ENCODE measurements at regions not wholly inside any gene's neighbourhood (a gene's known extent, or its start where the extent isn't known, plus 50 kb on each side); places are given as distances from the start of the nearest gene placed in this dataset.

DNA sequence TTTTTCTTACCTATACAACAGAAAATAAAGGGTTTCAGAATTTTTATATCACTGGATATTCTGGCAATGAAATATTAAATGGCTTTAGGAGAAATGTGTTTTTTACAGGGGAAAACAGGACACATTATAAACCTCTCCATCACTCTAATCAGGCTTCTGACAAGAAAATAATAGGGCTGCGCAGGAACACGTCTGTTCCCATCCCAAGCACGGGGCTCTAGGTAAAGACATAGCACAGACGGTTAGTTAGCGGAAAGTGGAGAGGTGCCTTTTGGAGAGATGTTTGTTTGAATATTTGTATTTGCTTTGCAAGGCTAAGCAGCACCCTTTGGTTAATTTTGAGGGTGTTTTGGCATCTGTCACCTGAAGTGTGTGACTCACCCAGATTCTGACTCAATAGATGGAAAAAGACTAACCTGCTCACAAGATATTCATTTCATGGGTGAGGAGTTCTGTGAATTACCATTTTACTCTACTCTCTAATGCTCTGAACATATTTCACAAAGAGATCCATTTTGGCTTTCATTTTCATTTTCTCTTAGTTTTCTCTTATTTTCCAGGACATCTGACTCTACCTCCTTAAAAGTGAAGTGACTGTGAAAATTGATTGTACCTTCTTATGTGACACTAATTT is 174.5 kb upstream of the AKR1E2 start:
- Histone ChIP-seq H3K27me3 (no peaks in the 10 kb centered on the region), H3K9me3 (no peaks in the 10 kb centered on the region), H3K4me3 (no peak overlapping the region), H3K36me3 (no peaks in the 10 kb centered on the region), H3K27ac (no peak overlapping the region), H3K4me1 (peaks cover 0 to 24% (median 7%) of the 10 kb centered on the region in 4 donors)
- intact Hi-C loops (cut with DNase I), result loop anchor here (5.0 to 10.0 kb wide), 4 partner anchors 113 to 1414 kb away; no protein-coding TSS in a partner anchor
- no peak for DNase-seq
- TF ChIP-seq EP300 (IDR thresholded peaks at IDR 0.05) (no peak), POLR2AphosphoS5 (IDR thresholded peaks at IDR 0.05) (no peak), POLR2A (IDR thresholded peaks at IDR 0.05) (no peak)
- TF ChIP-seq, protein P1, sequence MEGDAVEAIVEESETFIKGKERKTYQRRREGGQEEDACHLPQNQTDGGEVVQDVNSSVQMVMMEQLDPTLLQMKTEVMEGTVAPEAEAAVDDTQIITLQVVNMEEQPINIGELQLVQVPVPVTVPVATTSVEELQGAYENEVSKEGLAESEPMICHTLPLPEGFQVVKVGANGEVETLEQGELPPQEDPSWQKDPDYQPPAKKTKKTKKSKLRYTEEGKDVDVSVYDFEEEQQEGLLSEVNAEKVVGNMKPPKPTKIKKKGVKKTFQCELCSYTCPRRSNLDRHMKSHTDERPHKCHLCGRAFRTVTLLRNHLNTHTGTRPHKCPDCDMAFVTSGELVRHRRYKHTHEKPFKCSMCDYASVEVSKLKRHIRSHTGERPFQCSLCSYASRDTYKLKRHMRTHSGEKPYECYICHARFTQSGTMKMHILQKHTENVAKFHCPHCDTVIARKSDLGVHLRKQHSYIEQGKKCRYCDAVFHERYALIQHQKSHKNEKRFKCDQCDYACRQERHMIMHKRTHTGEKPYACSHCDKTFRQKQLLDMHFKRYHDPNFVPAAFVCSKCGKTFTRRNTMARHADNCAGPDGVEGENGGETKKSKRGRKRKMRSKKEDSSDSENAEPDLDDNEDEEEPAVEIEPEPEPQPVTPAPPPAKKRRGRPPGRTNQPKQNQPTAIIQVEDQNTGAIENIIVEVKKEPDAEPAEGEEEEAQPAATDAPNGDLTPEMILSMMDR (IDR thresholded peaks at IDR 0.05), result no peak
- WGBS, 2 donors, result 95 to 97% methylated on average over 5 of the region's 5 CpGs

- no peak for DNase-seq
- Histone ChIP-seq H3K27ac (peak overlapping the region in 3 of 4 donors; percentile 27 to 62 (median 60)), H3K4me1 (peaks cover 0 to 24% (median 7%) of the 10 kb centered on the region in 4 donors), H3K4me3 (no peak overlapping the region), H3K27me3 (no peaks in the 10 kb centered on the region), H3K36me3 (no peaks in the 10 kb centered on the region), H3K9me3 (no peaks in the 10 kb centered on the region)
- no peak for TF ChIP-seq POLR2AphosphoS5 (IDR thresholded peaks at IDR 0.05)
- TF ChIP-seq POLR2A (IDR thresholded peaks at IDR 0.05), result no peak
- TF ChIP-seq, protein P1 (IDR thresholded peaks at IDR 0.05), result no peak
- TF ChIP-seq EP300 (IDR thresholded peaks at IDR 0.05), result no peak
- 66 to 76% methylated on average over 6 of the region's 6 CpGs for WGBS, 2 donors
- intact Hi-C loops (cut with DNase I), result loop anchor here (5.0 to 10.0 kb wide), 4 partner anchors 114 to 1413 kb away; no protein-coding TSS in a partner anchor
Measured at GRCh38 chr10:4650582-4650981, 175.4 kb upstream of the AKR1E2 start.

GRCh38 chr10:4649886-4650508 is 176.0 kb upstream of the AKR1E2 start:
- Histone ChIP-seq H3K4me3 (no peak overlapping the region), H3K4me1 (peaks cover 0 to 24% (median 7%) of the 10 kb centered on the region in 4 donors), H3K36me3 (no peaks in the 10 kb centered on the region), H3K27ac (peak overlapping the region in 3 of 4 donors; percentile 27 to 62 (median 60)), H3K9me3 (no peaks in the 10 kb centered on the region), H3K27me3 (no peaks in the 10 kb centered on the region)
- DNase-seq, result no peak
- intact Hi-C loops (cut with DNase I), result loop anchor here (5.0 to 10.0 kb wide), 4 partner anchors 115 to 1413 kb away; no protein-coding TSS in a partner anchor
- TF ChIP-seq POLR2A (IDR thresholded peaks at IDR 0.05) (no peak), POLR2AphosphoS5 (IDR thresholded peaks at IDR 0.05) (no peak), EP300 (IDR thresholded peaks at IDR 0.05) (no peak)
- TF ChIP-seq, protein P1 (IDR thresholded peaks at IDR 0.05), result no peak
- 42 to 61% methylated on average over 3 of the region's 3 CpGs for WGBS, 2 donors

- H3K27ac ChIP-seq, result peak overlapping the region in 3 of 4 donors; percentile 27 to 62 (median 60)
- intact Hi-C loops (cut with DNase I), result no loop called here
- TF ChIP-seq POLR2A (IDR thresholded peaks at IDR 0.05) (no peak), EP300 (IDR thresholded peaks at IDR 0.05) (no peak), POLR2AphosphoS5 (IDR thresholded peaks at IDR 0.05) (no peak)
- TF ChIP-seq, protein P1 (IDR thresholded peaks at IDR 0.05), result no peak
- H3K36me3 ChIP-seq, result no peaks in the 10 kb centered on the region
- no peaks in the 10 kb centered on the region for H3K9me3 ChIP-seq
- H3K4me1 ChIP-seq, result peaks cover 0 to 24% (median 7%) of the 10 kb centered on the region in 4 donors
- no peaks in the 10 kb centered on the region for H3K27me3 ChIP-seq
- DNase-seq, result no peak
- no peak overlapping the region for H3K4me3 ChIP-seq
Measured at GRCh38 chr10:4649471-4649870, 176.5 kb upstream of the AKR1E2 start.

Measured in sigmoid colon (tissue), 6 donors.